Activated CD4-positive, alpha-beta T cell treated with anti-CD3 and anti-CD28 coated beads for 24 hours (primary cell): ENCODE measurements at regions not wholly inside any gene's neighbourhood (a gene's known extent, or its start where the extent isn't known, plus 50 kb on each side); places are given as distances from the start of the nearest gene placed in this dataset.

ENCODE experiments used
- DNase-seq, 2 donors: peaks; one replicate each; pipeline ENCODE4 v3.0.0-alpha.2; 2020; ENCODE audit warnings: low read depth in 2 of 2

GRCh38 chr7:94228678-94229077, 166.0 kb upstream of the COL1A2 start:
- DNase-seq, result no peak

- no peak for DNase-seq
Measured at GRCh38 chr7:94231305-94231704, 163.4 kb upstream of the COL1A2 start.

GRCh38 chr7:94236960-94237359, 157.7 kb upstream of the COL1A2 start:
- DNase-seq, result no peak

GRCh38 chr7:94237417-94237816, 157.3 kb upstream of the COL1A2 start:
- no peak for DNase-seq

GRCh38 chr7:94239661-94240234, 154.9 kb upstream of the COL1A2 start:
- no peak for DNase-seq

DNA sequence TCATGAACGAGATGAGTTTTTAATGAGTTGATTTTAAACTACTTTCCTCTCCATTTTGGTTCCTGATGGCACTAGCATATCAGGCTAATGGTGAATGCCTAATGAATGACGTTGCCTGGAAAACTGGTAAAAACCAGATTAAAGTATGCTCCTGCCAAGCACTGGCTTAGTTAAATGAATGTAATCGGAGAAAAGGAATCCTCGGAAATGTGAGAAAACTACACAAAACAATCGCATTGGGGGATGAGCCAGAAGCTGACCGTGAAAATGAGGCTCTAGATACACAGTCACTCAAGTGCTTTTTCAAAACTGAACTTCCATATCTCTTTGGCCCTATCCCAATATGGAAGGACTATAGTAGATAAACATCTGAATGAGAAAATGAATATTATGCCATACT, 153.8 kb upstream of the COL1A2 start:
- no peak for DNase-seq

DNA sequence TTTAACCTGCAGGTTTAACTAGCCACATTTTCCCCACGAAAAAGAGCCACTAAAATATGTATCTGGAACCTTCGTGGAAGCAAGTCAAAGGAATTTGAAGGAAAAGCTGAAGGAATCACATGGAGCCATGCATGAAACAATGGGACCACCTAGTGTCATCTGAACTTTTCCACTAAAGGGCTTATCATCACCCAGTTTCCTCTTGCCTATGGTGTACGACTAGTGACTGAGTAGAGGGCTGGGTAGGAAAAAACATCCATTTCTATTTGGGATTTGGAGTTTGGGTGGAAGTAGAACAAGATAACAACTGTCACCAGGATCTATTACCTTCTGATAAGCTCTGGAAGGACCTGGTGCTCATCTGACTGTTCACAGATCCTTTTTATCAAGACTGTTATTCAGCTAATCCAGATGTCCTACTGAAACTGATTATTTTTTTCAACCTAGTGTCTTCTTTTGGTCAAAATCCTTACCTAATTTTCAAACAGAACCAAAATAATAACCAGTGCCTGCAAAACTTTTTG, 153.2 kb upstream of the COL1A2 start:
- no peak for DNase-seq

DNA sequence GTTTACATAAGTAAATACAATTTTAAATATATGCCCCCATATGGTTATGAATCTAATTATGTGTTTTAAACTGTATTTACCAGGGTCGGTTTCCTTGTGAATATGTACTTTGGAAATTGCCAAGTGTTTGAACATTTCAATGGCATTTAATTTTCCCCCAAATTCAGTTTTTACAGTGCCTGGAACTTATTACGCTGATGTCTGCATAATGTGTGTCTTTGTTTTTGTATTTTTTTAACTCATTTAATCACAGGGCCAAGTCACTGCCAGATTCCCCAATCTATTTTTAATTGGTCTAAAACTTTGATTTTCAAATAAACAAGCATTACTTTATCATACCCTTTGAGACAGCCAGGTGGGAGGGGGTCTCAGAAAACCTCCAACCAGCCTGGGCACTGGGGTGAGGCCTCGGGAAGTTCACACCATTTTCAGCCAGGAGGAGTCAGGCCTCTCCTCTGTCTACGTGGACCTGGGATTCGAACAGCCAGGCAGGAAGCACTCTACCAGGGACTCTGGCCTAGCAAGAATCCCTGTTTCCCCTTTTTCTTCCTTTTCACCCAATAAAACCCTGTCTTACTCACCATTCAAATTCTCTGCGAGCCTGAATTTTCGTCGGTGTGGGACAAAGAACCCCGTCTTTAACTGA, 151.5 kb upstream of the COL1A2 start:
- no peak for DNase-seq

DNA sequence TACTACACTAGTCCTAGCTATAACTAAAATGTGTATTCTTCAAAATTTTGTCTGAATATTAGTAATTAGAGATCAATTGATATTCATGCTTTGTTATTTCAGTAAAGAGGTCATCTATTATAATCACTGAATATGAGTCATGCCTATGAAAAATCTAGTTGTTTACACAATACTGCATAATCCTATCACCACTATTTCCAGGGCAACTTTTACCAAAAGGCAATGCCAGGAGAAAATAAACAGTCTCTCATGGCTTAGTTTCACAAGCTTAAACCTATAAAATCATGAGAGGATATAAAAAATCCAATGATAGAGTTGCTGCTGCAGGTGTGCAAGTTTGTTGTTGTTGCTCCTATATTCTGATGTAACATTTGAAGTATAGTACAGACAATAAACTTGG, 149.9 kb upstream of the COL1A2 start:
- DNase-seq, result no peak

- DNase-seq, result no peak
Measured at GRCh38 chr7:94245500-94245899, 149.2 kb upstream of the COL1A2 start.

DNA sequence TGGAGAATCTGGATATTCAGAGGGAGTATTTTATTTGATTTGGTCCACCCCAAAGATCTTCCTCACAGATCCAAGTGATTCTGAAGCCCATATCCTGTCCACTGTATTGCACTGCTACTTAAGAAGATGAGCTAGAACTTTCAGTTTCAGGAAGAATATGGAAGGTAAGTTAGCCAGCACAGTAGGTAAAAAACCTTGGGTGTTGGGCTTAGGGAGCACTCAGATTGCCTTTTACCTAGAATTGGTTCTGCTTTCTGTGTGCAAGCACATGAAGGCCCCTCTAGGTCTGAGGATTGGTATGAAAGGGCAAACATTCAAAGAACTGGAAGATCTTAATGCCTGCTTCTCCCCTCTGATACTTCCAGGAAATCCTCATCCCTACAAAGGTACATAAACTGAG, 146.7 kb upstream of the COL1A2 start:
- DNase-seq, result no peak

DNA sequence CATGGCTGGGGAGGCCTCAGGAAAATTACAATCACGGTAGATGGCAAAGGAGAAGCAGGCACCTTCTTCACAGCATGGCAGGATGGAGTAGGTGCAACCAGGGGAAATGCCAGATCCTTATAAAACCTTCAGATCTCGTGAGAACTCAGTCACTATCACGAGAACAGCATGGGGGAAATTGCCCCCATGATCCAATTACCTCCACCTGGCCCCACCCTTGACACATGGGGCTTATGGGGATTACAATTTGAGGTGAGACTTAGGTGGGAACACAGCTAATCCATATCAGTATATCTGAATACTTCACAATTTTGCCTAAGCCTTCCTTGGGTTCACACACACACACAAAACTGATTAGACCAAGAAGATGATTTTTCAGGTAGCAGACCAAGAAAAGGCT, 145.1 kb upstream of the COL1A2 start:
- no peak for DNase-seq

GRCh38 chr7:94250124-94250523, 144.6 kb upstream of the COL1A2 start:
- no peak for DNase-seq

GRCh38 chr7:94250987-94251386, 143.7 kb upstream of the COL1A2 start:
- no peak for DNase-seq

DNA sequence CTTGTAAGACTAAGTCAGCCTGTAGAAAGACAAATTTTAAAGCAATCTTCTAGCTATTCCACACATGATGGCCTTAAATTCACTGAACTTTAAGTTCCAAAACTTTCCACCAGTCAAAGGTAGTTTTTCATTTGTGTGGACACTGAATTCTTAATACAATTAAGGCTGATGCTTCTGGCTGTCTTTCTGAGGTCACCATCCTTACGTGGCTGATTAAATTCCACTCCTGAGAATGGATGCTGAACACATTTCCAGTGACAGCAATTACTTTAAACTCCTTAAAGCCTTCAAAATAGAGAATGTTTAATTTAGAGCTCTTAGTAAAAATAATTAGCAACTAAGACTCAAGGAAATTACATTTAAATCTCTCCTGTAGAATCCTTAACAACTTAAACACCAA, 142.6 kb upstream of the COL1A2 start:
- DNase-seq, result no peak

DNA sequence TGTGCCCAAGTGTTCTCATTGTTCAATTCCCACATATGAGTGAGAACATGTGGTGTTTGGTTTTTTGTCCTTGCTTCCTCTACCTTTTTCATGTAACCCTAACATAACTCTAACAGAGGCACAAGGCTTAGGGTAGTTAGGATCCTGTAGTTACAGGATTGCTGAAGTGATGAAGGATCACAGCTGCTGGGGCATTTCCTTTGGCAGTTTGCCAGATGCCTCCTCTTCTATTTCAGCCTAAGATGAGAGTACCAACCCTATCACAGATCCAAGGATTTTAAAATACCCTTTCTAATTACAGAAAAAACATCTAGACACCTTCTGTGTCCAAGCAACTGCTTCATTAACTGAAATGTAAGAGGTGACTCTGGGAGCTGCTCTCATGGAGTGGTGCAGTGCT, 141.7 kb upstream of the COL1A2 start:
- no peak for DNase-seq

GRCh38 chr7:94253686-94254085, 141.0 kb upstream of the COL1A2 start:
- no peak for DNase-seq

- no peak for DNase-seq
Measured at GRCh38 chr7:94258418-94259300, 136.0 kb upstream of the COL1A2 start.

DNA sequence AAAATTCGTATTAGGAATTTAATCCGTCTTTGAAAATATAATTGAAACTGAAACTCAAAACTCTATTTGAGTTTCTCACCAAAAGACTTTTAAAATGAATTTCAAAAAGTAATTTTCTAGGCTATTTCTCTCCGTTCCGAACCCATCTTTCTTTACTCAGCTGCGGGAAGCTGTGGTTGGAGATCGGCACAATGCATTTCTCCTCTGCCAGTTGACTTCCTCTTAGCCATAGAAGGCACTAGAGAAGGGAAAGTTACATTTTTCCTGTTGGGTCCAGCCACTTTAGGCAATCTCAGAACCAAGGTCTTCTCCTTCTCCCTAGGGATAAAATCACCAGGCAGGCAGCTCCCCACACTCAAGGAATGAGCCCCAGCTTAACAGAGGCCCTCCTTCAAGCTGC, 133.6 kb upstream of the COL1A2 start:
- DNase-seq, result no peak

GRCh38 chr7:94264756-94265155, 129.9 kb upstream of the COL1A2 start:
- no peak for DNase-seq

DNA sequence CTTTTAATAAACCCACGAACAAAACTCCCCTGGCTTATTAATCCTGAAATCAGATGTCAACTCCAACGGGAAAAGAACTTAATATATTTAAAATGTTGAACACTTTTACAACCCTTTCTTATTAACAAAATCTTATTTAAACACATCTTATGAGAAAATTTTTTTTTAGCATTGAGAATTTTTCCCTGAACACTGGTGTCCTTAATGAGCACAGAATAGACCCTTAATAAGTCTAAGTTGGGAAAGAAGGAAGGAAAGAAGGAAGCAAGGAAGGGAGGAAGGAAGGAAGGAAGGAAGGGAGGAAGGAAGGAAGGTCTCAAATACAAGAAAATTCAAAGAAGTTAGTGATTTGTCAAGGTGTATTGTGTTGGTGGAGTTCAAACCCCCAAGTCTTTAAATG, 129.2 kb upstream of the COL1A2 start:
- no peak for DNase-seq

- no peak for DNase-seq
Measured at GRCh38 chr7:94266238-94266644, 128.5 kb upstream of the COL1A2 start.

GRCh38 chr7:94270772-94271171, 123.9 kb upstream of the COL1A2 start:
- no peak for DNase-seq
